Activated CD4-positive, alpha-beta memory T cell treated with anti-CD3 and anti-CD28 coated beads, Interleukin-2, amount 10 ng/mL, durations not matched to agents 7 days and 5 days (primary cell): ENCODE measurements at regions not wholly inside any gene's neighbourhood (a gene's known extent, or its start where the extent isn't known, plus 50 kb on each side); places are given as distances from the start of the nearest gene placed in this dataset.

ENCODE experiments used
- CTCF ChIA-PET: fragments of 350-600 bp; sonication (Branson Sonifier 250); formaldehyde crosslinking; loops from one replicate; lab custom pipeline; 2021; ENCODE audit warnings: antibody characterized with exemption, inconsistent platforms; lab: Charles Lee
- POLR2A ChIA-PET: fragments of 350-600 bp; sonication (Branson Sonifier 250); formaldehyde crosslinking; loops from one replicate; lab custom pipeline; 2021; ENCODE audit warnings: antibody characterized with exemption; lab: Charles Lee
- DNase-seq: peaks from one replicate; pipeline ENCODE4 v3.0.0-alpha.2; 2020
- H3K27ac Mint-ChIP-seq: one replicate; pipeline ENCODE4 v1.8.0; 2021; ENCODE audit warnings: mild to moderate bottlenecking, mixed read lengths
- H3K27me3 Mint-ChIP-seq: one replicate; pipeline ENCODE4 v1.8.0; 2021; ENCODE audit warnings: mixed read lengths
- H3K36me3 Mint-ChIP-seq: one replicate; pipeline ENCODE4 v1.8.0; 2021; ENCODE audit warnings: low read depth, mixed read lengths
- H3K4me1 Mint-ChIP-seq: one replicate; pipeline ENCODE4 v1.8.0; 2021; ENCODE audit warnings: mixed read lengths
- H3K4me3 Mint-ChIP-seq: one replicate; pipeline ENCODE4 v1.8.0; 2021; ENCODE audit warnings: mild to moderate bottlenecking, mixed read lengths
- H3K9me3 Mint-ChIP-seq: one replicate; pipeline ENCODE4 v1.8.0; 2021; ENCODE audit warnings: mixed read lengths

DNA sequence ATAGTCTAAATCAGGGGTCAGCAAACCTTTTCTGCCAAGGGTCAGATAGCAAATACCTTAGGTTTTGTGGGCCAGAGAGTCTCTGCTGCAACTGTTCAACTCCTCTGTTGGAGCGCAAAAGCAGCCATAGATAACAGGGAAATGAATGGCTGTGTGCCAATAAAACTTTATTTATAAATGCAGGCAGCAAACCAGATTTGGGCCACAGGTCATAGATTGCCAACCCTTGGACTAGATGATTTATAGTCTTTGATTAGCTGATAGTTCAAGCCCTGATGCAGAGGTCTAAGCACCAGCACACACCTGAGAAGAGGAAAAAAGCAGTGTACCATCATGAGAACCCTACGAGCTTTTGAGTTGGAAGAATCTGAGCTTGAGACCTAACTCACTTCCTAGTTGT is 86.0 kb upstream of the DYNLRB2 start:
- CTCF ChIA-PET, result no interaction called here
- Mint-ChIP-seq H3K9me3 (no peaks in the 10 kb centered on the region), H3K4me1 (no peaks in the 10 kb centered on the region), H3K36me3 (no peaks in the 10 kb centered on the region), H3K27me3 (peaks cover 25% of the 10 kb centered on the region), H3K27ac (no peak overlapping the region), H3K4me3 (no peak overlapping the region)
- POLR2A ChIA-PET, result no interaction called here
- no peak for DNase-seq

DNA sequence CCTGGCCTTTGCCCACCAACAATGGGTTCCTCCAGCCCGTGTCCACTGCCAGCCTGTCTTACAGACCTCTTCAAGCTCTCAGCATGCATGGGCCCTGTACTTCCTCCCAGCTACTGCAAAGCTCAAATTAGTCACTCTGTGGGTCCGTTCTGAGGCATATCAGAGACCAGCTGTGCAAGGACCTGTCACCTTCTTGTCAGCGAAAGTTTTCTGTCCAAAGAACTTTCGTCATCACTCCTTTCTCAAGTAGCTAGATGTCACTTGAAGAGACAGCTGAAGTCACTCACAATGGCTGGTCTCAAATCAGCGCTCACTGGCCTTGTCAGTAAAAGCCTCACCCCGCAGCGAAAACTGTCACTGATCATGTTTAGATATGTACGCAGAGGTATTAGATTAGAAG is 91.4 kb upstream of the DYNLRB2 start:
- Mint-ChIP-seq H3K4me1 (no peaks in the 10 kb centered on the region), H3K36me3 (no peaks in the 10 kb centered on the region), H3K27ac (no peak overlapping the region), H3K9me3 (no peaks in the 10 kb centered on the region), H3K27me3 (peaks cover 10% of the 10 kb centered on the region), H3K4me3 (no peak overlapping the region)
- DNase-seq, result no peak
- ChIA-PET CTCF (interaction anchor here (0.6 to 1.0 kb wide), 2 partner anchors 18 to 363 kb away, joined by 3 read pairs; no protein-coding TSS in a partner anchor), POLR2A (no interaction called here)

DNA sequence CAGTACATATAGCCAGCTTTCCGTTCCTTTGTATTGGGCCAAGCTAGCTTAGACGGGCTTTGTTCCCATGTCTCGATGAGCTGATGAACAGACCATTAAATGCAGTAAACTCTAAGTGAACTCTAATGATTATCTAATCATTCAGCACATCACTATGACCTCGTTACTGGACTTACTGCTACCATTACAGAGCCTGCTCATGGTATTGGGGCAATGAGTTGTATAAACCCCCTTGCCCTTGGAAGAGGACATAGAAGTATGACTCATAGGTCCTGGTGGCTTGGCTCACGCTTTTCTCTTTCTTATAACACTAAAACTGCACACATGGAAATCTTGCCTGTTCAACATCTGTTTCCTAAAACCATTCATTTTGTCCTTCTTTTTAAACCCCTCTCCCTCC is 93.6 kb upstream of the DYNLRB2 start:
- Mint-ChIP-seq H3K9me3 (no peaks in the 10 kb centered on the region), H3K4me1 (no peaks in the 10 kb centered on the region), H3K36me3 (no peaks in the 10 kb centered on the region), H3K27ac (no peak overlapping the region), H3K27me3 (peaks cover 13% of the 10 kb centered on the region), H3K4me3 (no peak overlapping the region)
- ChIA-PET POLR2A (no interaction called here), CTCF (no interaction called here)
- DNase-seq, result no peak

DNA sequence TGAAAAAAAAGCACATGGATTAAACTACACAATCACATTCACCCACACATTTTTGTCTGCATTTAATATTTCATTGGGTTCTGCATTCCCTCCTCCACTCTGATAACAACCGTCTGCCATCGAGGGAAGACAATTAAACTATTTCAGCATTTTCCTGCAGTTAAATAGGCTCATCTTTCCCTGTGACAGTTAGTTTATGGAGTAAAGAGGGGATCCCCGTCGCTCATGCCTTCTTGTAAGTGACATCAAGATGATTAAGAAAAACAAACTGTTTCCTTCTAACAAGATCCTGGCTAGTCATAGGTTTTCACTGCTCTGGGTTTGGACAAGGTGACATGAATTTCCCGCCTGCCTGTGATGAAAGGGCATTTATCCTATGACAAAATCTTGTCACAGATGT is 98.0 kb upstream of the DYNLRB2 start:
- peaks cover 1% of the 10 kb centered on the region for H3K4me1 Mint-ChIP-seq
- no peak overlapping the region for H3K4me3 Mint-ChIP-seq
- ChIA-PET POLR2A (no interaction called here), CTCF (no interaction called here)
- peaks cover 12% of the 10 kb centered on the region for H3K27me3 Mint-ChIP-seq
- H3K9me3 Mint-ChIP-seq, result no peaks in the 10 kb centered on the region
- DNase-seq, result no peak
- H3K27ac Mint-ChIP-seq, result no peak overlapping the region
- H3K36me3 Mint-ChIP-seq, result no peaks in the 10 kb centered on the region

DNA sequence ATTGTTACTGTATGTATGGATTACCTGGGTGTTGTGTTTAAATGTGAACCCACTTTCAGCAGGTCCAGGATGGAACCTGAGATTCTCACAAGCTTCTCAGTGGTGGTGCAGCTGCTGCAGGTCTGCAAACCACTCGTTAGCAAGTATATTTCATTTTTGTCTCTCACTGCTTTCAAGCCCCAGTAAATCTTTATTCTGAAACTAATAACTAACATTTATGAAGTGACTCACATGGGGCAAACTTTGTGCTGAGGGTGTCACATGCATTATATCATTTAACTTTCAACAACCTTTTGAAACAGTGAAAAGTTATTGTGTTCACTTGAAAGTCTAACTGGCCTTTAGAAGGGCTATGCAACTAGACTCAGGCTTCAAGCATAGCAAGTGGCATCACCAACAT is 98.9 kb upstream of the DYNLRB2 start:
- DNase-seq, result no peak
- H3K9me3 Mint-ChIP-seq, result no peaks in the 10 kb centered on the region
- peaks cover 1% of the 10 kb centered on the region for H3K4me1 Mint-ChIP-seq
- H3K27me3 Mint-ChIP-seq, result peaks cover 16% of the 10 kb centered on the region
- no peak overlapping the region for H3K4me3 Mint-ChIP-seq
- H3K27ac Mint-ChIP-seq, result no peak overlapping the region
- ChIA-PET CTCF (no interaction called here), POLR2A (no interaction called here)
- H3K36me3 Mint-ChIP-seq, result no peaks in the 10 kb centered on the region

DNA sequence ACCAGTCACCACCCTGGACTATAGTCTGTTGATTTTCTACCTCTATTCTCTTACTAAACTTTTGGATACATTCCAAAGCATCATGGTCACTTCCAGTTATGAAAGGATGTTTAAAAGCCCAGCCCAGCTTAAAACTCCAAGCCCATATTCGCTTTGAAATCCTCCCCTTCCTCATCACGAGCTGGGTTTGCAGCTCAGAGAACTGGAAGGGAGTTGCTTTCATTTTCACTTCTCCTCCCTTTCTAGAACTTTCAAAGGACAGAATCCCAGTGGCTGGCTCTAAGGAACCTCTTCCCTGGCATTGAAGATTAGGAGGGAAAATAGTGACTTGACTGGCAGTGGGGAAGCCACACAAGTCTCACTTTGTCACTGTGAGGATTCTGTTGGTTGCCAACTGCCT is 100.1 kb upstream of the DYNLRB2 start:
- CTCF ChIA-PET, result no interaction called here
- POLR2A ChIA-PET, result no interaction called here

DNA sequence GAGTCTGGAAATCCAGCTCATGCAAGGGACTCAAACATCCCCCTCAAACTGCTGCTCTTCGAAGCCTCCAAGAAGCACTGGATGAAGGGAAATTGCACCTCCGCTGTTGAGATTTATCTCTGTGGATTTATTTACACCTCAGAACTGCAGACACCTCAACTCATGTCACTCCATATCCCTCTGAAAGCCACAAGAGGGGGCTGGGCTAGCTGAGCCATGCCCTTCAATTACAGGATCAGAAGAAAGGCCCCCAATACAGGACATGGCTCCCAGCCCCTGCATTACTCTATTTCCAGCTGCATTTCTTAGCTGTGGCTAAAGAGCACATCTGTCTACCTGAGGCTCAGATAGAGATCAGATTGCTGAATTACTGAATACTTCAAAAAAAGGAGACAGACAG is 103.1 kb upstream of the DYNLRB2 start:
- Mint-ChIP-seq H3K36me3 (no peaks in the 10 kb centered on the region), H3K4me1 (peaks cover 15% of the 10 kb centered on the region), H3K27me3 (peaks cover 21% of the 10 kb centered on the region), H3K9me3 (peaks cover 6% of the 10 kb centered on the region), H3K4me3 (no peak overlapping the region), H3K27ac (no peak overlapping the region)
- ChIA-PET POLR2A (no interaction called here), CTCF (interaction anchor here (1.2 kb wide), 1 partner anchor 26 kb away, joined by 3 read pairs; no protein-coding TSS in a partner anchor)
- no peak for DNase-seq

More for the DNA sequence above, 100.1 kb upstream of the DYNLRB2 start:
- H3K9me3 Mint-ChIP-seq, result no peaks in the 10 kb centered on the region
- no peaks in the 10 kb centered on the region for H3K36me3 Mint-ChIP-seq
- H3K4me1 Mint-ChIP-seq, result peaks cover 1% of the 10 kb centered on the region
- no peak overlapping the region for H3K27ac Mint-ChIP-seq
- no peak overlapping the region for H3K4me3 Mint-ChIP-seq
- DNase-seq, result no peak
- H3K27me3 Mint-ChIP-seq, result peaks cover 23% of the 10 kb centered on the region

DNA sequence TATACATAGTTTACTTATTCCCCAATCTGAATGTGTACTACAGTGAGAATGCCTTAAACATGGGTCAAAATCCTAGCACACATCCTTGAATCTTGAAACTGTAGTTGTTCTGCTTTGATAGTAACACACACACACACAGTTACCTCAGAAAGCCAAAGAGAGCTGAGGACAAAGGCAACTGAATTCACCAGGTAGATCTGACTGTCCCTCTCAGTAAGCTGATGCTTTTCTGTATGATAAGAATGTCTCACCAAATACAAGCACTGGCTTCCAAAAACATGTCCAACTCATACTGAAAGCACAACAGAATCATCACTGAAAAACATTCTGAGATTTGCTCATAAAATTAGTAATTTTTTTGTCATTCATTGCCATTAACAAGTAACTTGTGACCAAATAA is 104.3 kb upstream of the DYNLRB2 start:
- DNase-seq, result no peak
- peaks cover 15% of the 10 kb centered on the region for H3K4me1 Mint-ChIP-seq
- ChIA-PET POLR2A (no interaction called here), CTCF (no interaction called here)
- H3K27ac Mint-ChIP-seq, result no peak overlapping the region
- no peak overlapping the region for H3K4me3 Mint-ChIP-seq
- no peaks in the 10 kb centered on the region for H3K36me3 Mint-ChIP-seq
- H3K27me3 Mint-ChIP-seq, result peaks cover 30% of the 10 kb centered on the region
- H3K9me3 Mint-ChIP-seq, result peaks cover 6% of the 10 kb centered on the region

DNA sequence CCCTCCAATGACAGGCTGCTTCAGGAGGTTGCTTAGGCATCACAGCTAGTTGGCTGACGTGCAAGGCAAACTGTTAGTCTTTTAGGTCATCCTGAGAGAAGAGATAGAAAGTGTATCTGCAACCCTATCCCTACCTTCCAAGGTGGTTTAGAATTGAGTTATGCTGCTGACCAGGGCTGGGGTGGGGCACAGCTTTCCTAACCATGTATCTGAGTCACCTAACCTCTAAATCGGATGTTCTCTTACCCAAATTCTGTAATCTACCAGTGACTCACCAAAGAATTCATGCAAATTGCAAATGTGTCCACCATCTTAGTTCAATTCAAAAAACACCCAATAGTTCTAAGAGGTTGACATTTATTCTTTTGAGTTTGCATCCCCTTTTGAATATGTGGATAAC is 107.2 kb upstream of the DYNLRB2 start:
- ChIA-PET POLR2A (no interaction called here), CTCF (interaction anchor here (0.7 kb wide), 1 partner anchor 96 kb away, joined by 3 read pairs; no protein-coding TSS in a partner anchor)
- Mint-ChIP-seq H3K36me3 (no peaks in the 10 kb centered on the region), H3K4me1 (peaks cover 14% of the 10 kb centered on the region), H3K9me3 (peaks cover 6% of the 10 kb centered on the region), H3K27ac (no peak overlapping the region), H3K4me3 (no peak overlapping the region), H3K27me3 (peaks cover 40% of the 10 kb centered on the region)
- DNase-seq, result peak; percentile 32

DNA sequence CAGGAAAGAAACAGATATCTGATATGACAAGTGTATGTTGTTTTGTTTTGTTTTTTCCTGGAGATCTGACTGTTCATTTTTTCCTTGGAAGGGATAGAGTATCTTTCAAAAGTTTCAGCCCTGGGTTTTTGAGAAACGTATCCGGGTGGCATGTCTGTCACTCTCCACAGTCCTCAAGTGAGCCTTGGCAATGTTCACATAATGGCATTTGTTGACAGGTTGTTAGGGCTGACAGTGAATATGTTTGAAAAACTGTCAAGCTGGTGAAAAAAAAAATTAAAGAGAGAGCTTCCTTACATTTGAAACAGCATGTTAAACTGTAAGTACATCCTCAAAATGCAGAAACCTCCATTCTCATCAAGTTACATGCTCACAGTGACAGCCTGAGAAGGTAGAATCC is 113.0 kb upstream of the DYNLRB2 start:
- peaks cover 46% of the 10 kb centered on the region for H3K27me3 Mint-ChIP-seq
- no peaks in the 10 kb centered on the region for H3K4me1 Mint-ChIP-seq
- no peak overlapping the region for H3K4me3 Mint-ChIP-seq
- DNase-seq, result no peak
- H3K36me3 Mint-ChIP-seq, result no peaks in the 10 kb centered on the region
- H3K9me3 Mint-ChIP-seq, result no peaks in the 10 kb centered on the region
- H3K27ac Mint-ChIP-seq, result no peak overlapping the region
- ChIA-PET CTCF (no interaction called here), POLR2A (no interaction called here)

DNA sequence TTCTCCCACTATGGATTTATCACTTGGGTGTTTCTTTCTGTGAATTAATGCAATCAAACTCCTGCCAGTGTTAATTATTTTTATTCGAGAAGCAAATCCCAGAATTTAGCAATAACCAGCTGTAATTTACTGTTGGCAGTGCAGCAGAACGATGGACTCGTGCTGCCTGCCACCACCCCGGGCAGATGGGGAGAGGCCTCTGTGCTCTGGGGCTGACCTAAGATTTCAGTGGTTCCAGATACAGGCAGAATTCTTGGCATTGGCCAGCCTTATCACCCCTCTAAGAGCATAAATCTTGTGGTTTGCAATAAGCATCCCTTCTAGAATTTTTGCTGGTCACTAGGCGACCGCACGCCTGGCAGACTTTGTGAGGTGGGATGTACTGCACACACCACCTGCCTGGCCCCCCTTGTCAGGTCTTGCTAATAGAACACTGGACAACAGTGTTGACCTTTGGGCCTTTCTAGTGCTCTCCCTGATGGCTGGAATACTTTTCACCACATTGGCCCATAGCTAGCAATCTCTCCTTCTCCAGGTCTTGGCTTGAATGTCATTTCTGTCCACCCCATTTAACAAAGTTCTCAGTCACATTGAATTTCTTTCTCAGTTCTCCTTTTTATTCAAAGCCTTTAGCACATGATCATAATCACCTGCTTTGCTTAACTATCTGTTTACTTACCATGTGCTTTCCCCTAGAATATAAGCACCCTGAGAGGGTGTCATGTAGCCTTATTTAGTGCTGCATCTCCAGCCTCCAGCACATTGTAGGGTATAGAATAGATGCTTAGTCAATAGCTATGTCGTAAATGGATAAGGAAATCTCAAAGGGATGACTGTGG is 122.1 kb upstream of the DYNLRB2 start:
- H3K27ac Mint-ChIP-seq, result no peak overlapping the region
- no peaks in the 10 kb centered on the region for H3K9me3 Mint-ChIP-seq
- peaks cover 21% of the 10 kb centered on the region for H3K27me3 Mint-ChIP-seq
- POLR2A ChIA-PET, result no interaction called here
- no peaks in the 10 kb centered on the region for H3K36me3 Mint-ChIP-seq
- no peak overlapping the region for H3K4me3 Mint-ChIP-seq
- CTCF ChIA-PET, result no interaction called here
- no peak for DNase-seq
- H3K4me1 Mint-ChIP-seq, result no peaks in the 10 kb centered on the region

DNA sequence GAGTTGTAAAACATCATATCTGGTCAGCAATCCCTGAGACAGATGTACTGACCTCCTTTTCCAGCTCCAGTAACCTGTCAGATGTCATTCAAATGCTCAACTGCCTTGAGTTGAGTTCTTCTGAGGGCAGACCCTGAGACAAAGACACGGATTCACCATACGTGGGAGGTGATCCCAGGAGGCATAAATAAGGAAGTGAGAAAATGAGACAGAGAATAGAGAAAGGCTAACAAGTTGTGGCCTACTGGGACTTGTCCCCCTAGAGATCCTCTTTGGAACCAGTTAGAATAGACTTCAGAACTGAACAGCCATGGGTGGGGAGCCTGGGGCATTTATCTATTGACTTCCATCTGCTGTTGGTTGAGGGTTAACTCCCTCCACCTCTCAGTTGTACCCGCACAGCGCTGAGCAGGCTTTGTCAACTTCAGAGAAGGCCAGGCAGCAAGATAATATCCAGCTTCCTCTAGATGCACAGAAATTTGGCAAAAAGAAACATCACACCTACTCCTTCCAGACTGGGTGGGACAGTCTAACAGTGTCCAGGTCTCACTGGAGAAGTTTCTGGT is 123.0 kb upstream of the DYNLRB2 start:
- H3K4me1 Mint-ChIP-seq, result no peaks in the 10 kb centered on the region
- no peak overlapping the region for H3K4me3 Mint-ChIP-seq
- H3K27me3 Mint-ChIP-seq, result peaks cover 16% of the 10 kb centered on the region
- POLR2A ChIA-PET, result no interaction called here
- H3K36me3 Mint-ChIP-seq, result no peaks in the 10 kb centered on the region
- H3K9me3 Mint-ChIP-seq, result no peaks in the 10 kb centered on the region
- no peak for DNase-seq
- H3K27ac Mint-ChIP-seq, result no peak overlapping the region
- CTCF ChIA-PET, result no interaction called here

DNA sequence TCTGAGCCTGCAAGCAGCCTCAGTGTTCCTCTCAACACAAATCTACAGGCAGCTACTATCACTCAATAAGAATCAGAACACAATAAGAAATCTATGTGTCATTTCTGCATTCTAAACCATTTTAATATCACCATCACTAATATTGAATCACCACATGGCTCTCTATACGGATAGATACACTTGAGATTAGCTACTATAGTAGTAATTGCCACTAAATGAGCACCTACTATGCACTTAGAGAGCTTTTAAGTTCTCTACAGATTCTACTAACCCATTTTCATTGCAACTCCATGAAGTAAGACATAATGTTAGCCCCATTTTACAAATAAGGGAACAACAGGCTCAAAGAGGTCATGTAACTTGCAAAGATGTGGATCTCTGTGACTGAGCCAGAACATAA is 132.8 kb upstream of the DYNLRB2 start:
- no peak for DNase-seq
- H3K4me1 Mint-ChIP-seq, result no peaks in the 10 kb centered on the region
- no peak overlapping the region for H3K4me3 Mint-ChIP-seq
- H3K27me3 Mint-ChIP-seq, result peaks cover 26% of the 10 kb centered on the region
- no peaks in the 10 kb centered on the region for H3K36me3 Mint-ChIP-seq
- POLR2A ChIA-PET, result interaction anchor here (0.6 kb wide), 1 partner anchor 222 kb away, joined by 3 read pairs; no protein-coding TSS in a partner anchor
- H3K9me3 Mint-ChIP-seq, result no peaks in the 10 kb centered on the region
- H3K27ac Mint-ChIP-seq, result no peak overlapping the region
- CTCF ChIA-PET, result no interaction called here
